Loucy (cell line): ENCODE measurements at regions not wholly inside any gene's neighbourhood (a gene's known extent, or its start where the extent isn't known, plus 50 kb on each side); places are given as distances from the start of the nearest gene placed in this dataset.
"Not testable (repeated sequence)": the region's sequence is repeated elsewhere in the genome, so short reads cannot be mapped to it uniquely, and the experiment has no call there.

Experiments used
- H2AFZ ChIP-seq: fragments of 200-600 bp; sonication (generic); 2 replicates; pipeline ENCODE4 v1.6.0; 2016; ENCODE audit warnings: antibody characterized with exemption, mild to moderate bottlenecking, low read length, moderate library complexity
- H3F3A ChIP-seq: fragments of 200-600 bp; 2 replicates; pipeline ENCODE4 v1.6.0; 2016; ENCODE audit warnings: antibody characterized with exemption, low read depth, mild to moderate bottlenecking
- H3K27me3 ChIP-seq: fragments of 200-600 bp; sonication (generic); 2 replicates; pipeline ENCODE4 v1.6.1; 2014; ENCODE audit warnings: low read length, mild to moderate bottlenecking; ENCODE audit not compliant: insufficient read depth, poor library complexity, severe bottlenecking
- H3K36me3 ChIP-seq: fragments of 200-600 bp; sonication (generic); 2 replicates; pipeline ENCODE4 v1.6.1; 2016; ENCODE audit warnings: low read length; ENCODE audit not compliant: insufficient read depth
- H3K4me1 ChIP-seq: fragments of 200-600 bp; sonication (generic); 2 replicates; pipeline ENCODE4 v1.5.1; 2014; ENCODE audit warnings: low read length, mild to moderate bottlenecking; ENCODE audit not compliant: insufficient read depth, poor library complexity, severe bottlenecking
- H3K4me2 ChIP-seq: fragments of 200-600 bp; sonication (generic); 2 replicates; pipeline ENCODE4 v1.6.0; 2014; ENCODE audit warnings: antibody characterized with exemption, low read length, low read depth, mild to moderate bottlenecking; ENCODE audit not compliant: poor library complexity, severe bottlenecking
- H3K4me3 ChIP-seq: fragments of 200-600 bp; sonication (generic); 2 replicates; pipeline ENCODE4 v1.5.1; 2014; ENCODE audit warnings: low read length, mild to moderate bottlenecking, mixed read lengths; ENCODE audit not compliant: poor library complexity, severe bottlenecking
- H3K79me2 ChIP-seq: fragments of 200-600 bp; sonication (generic); 2 replicates; pipeline ENCODE4 v1.6.1; 2014; ENCODE audit warnings: low read length; ENCODE audit not compliant: insufficient read depth
- H3K9ac ChIP-seq: fragments of 200-600 bp; sonication (generic); 2 replicates; pipeline ENCODE4 v1.6.0; 2014; ENCODE audit warnings: mild to moderate bottlenecking, low read depth, low read length, moderate library complexity; ENCODE audit not compliant: poor library complexity, severe bottlenecking
- H3K9me2 ChIP-seq: fragments of 200-600 bp; sonication (generic); replicated peaks from 2 replicates; pipeline ENCODE4 v1.6.1; 2016; ENCODE audit warnings: low read depth, low read length, mixed read lengths
- H3K9me3 ChIP-seq: fragments of 200-600 bp; sonication (generic); 2 replicates; pipeline ENCODE4 v1.6.1; 2014; ENCODE audit warnings: mild to moderate bottlenecking, antibody characterized with exemption, low read length, low read depth; ENCODE audit not compliant: insufficient read depth
- H4K20me1 ChIP-seq: fragments of 200-600 bp; sonication (generic); 2 replicates; pipeline ENCODE4 v1.6.0; 2014; ENCODE audit warnings: antibody characterized with exemption, low read length, mild to moderate bottlenecking; ENCODE audit not compliant: insufficient read depth, poor library complexity, severe bottlenecking
- EZH2phosphoT487 ChIP-seq: fragments of 200-600 bp; IDR thresholded peaks from 2 replicates; pipeline ENCODE4 v1.6.1; 2018; ENCODE audit warnings: antibody characterized with exemption, mild to moderate bottlenecking, moderate library complexity, borderline replicate concordance
- TF ChIP-seq, protein P1 (sequence below): fragments of 200-600 bp; sonication (generic); conservative IDR thresholded peaks from 2 replicates; pipeline ENCODE4 v1.5.1; 2014; ENCODE audit warnings: mild to moderate bottlenecking, antibody characterized with exemption, low read length

DNA sequence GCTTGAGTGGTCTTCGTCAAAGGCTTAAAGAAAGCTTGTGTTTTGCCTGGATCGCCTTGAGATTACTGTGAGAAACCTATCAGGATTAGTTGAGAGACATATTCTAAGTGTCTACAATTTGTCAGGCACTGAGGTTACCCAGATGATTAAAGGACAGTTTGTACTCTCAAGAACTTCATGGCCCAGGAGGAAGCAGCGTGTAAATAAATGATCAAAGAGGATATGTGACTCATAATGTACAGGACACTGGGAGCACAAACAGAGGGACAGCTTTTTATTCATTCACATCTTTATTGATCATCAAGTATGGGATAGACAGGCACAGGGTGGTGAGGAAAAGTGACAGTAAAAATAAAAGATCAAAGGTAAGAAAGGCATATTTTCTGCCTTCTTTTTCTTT lies 152.6 kb upstream of the FSHR start:
- Histone ChIP-seq H3K4me3 (no peak overlapping the region), H3K27me3 (no peaks in the 10 kb centered on the region)
- TF ChIP-seq, protein P1, sequence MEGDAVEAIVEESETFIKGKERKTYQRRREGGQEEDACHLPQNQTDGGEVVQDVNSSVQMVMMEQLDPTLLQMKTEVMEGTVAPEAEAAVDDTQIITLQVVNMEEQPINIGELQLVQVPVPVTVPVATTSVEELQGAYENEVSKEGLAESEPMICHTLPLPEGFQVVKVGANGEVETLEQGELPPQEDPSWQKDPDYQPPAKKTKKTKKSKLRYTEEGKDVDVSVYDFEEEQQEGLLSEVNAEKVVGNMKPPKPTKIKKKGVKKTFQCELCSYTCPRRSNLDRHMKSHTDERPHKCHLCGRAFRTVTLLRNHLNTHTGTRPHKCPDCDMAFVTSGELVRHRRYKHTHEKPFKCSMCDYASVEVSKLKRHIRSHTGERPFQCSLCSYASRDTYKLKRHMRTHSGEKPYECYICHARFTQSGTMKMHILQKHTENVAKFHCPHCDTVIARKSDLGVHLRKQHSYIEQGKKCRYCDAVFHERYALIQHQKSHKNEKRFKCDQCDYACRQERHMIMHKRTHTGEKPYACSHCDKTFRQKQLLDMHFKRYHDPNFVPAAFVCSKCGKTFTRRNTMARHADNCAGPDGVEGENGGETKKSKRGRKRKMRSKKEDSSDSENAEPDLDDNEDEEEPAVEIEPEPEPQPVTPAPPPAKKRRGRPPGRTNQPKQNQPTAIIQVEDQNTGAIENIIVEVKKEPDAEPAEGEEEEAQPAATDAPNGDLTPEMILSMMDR = no peak
- no peak for TF ChIP-seq EZH2phosphoT487

DNA sequence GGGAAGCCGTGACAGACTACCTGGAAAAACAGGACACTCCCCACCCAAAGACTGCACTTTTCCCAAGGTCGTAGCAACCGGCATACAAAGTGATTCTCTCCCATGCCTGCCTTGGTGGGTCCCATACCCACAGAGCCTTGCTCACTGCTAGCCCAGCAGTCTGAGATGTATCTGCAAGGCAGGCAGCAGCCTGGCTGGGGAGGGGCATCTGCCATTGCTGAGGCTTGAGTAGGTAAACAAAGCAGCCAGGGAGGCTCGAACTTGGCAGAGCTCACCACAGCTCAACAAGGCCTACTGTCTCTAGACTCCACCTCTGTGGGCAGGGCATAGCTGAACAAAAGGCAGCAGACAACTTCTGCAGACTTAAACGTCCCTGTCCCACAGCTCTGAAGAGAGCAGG lies 144.4 kb upstream of the FSHR start:
- not testable (repeated sequence) for H3K4me2 ChIP-seq, H2AFZ ChIP-seq, H4K20me1 ChIP-seq, H3K27me3 ChIP-seq, H3K4me1 ChIP-seq, H3F3A ChIP-seq, H3K9me3 ChIP-seq, H3K79me2 ChIP-seq, H3K9me2 ChIP-seq, H3K4me3 ChIP-seq, H3K36me3 ChIP-seq, H3K9ac ChIP-seq

More for the DNA sequence above, 152.6 kb upstream of the FSHR start:
- Histone ChIP-seq H3K79me2 (no peaks in the 10 kb centered on the region), H2AFZ (no peak overlapping the region), H3K4me2 (no peak overlapping the region), H3K9me2 (no peaks in the 10 kb centered on the region), H4K20me1 (no peaks in the 10 kb centered on the region), H3F3A (no peaks in the 10 kb centered on the region), H3K36me3 (no peaks in the 10 kb centered on the region), H3K9me3 (no peaks in the 10 kb centered on the region), H3K9ac (no peak overlapping the region), H3K4me1 (no peaks in the 10 kb centered on the region)

- Histone ChIP-seq H3K4me2 (no peak overlapping the region), H3F3A (no peaks in the 10 kb centered on the region), H3K4me1 (no peaks in the 10 kb centered on the region), H3K4me3 (no peak overlapping the region), H3K9me3 (no peaks in the 10 kb centered on the region), H3K36me3 (no peaks in the 10 kb centered on the region), H3K9me2 (no peaks in the 10 kb centered on the region), H3K79me2 (no peaks in the 10 kb centered on the region), H3K9ac (no peak overlapping the region), H4K20me1 (no peaks in the 10 kb centered on the region), H2AFZ (no peak overlapping the region), H3K27me3 (no peaks in the 10 kb centered on the region)
- TF ChIP-seq, protein P1 = no peak
- no peak for TF ChIP-seq EZH2phosphoT487
Observed at GRCh38 chr2:49298230-49298629, 143.9 kb upstream of the FSHR start.

DNA sequence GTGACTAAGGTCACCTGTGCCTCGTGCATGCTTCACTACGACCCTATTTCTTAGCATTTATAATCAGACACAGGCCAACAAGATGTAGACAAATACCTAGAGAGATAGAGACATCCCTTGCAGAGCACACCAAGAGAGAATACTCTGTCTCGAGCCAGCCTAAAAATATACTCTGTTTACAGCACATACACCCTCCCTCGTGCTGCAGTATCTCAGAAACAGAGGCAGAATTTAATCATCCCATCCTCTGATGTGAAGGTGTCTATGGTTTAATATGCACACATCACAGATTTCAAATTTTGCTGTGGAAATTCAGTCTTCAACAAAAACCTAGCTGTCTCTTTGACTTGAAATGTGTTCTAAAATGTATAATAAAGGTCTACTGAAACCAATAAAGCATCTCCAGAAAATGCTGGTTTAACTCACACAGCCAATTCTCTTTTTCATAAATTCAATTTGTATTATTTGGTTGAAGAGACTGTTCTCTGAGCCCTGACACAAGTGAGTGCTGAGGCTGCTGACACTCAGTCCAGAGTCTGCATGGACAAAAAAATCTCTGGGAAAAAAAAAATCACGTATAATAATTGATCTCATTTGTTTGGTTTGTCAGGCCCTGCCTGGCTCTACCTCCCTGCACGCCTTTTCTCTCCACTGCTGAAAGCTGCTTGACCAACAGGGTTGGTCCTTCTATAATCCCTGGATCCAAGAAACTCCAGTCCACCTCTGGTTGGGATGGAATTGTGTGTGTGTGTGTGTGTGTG lies 142.0 kb upstream of the FSHR start:
- Histone ChIP-seq H3K9ac (no peak overlapping the region), H3K4me2 (no peak overlapping the region), H4K20me1 (no peaks in the 10 kb centered on the region)

More for the DNA sequence above, 142.0 kb upstream of the FSHR start:
- Histone ChIP-seq H2AFZ (no peak overlapping the region), H3K4me3 (no peak overlapping the region), H3K9me2 (no peaks in the 10 kb centered on the region), H3K36me3 (no peaks in the 10 kb centered on the region), H3K4me1 (no peaks in the 10 kb centered on the region), H3K27me3 (no peaks in the 10 kb centered on the region), H3F3A (no peaks in the 10 kb centered on the region), H3K9me3 (no peaks in the 10 kb centered on the region), H3K79me2 (no peaks in the 10 kb centered on the region)
- TF ChIP-seq, protein P1 = no peak
- TF ChIP-seq EZH2phosphoT487 = no peak
